Colon (tissue), 2 donors: ENCODE measurements at regions not wholly inside any gene's neighbourhood (a gene's known extent, or its start where the extent isn't known, plus 50 kb on each side); places are given as distances from the start of the nearest gene placed in this dataset.
"Not testable (repeated sequence)": the region's sequence is repeated elsewhere in the genome, so short reads cannot be mapped to it uniquely, and the experiment has no call there.

Experiments
- FAIRE-seq: peaks from 2 replicates; lab custom pipeline; 2012; peaks lifted over from hg19 to GRCh38; lab: Jason Lieb, UNC
- donor health status: control.
- donor health status: control.

- FAIRE-seq = no peak
These were observed 513.8 kb upstream of the CCDC196 start for GRCh38 chr14:65972346-65972870.

- FAIRE-seq = no peak
These were observed 513.3 kb upstream of the CCDC196 start for GRCh38 chr14:65972891-65973290.

GRCh38 chr14:65975865-65976264, 510.3 kb upstream of the CCDC196 start:
- FAIRE-seq = no peak

GRCh38 chr14:65976761-65977404, 509.3 kb upstream of the CCDC196 start:
- FAIRE-seq = no peak

GRCh38 chr14:65981192-65981843, 504.9 kb upstream of the CCDC196 start:
- no peak for FAIRE-seq

GRCh38 chr14:65986041-65986440, 500.1 kb upstream of the CCDC196 start:
- no peak for FAIRE-seq

- FAIRE-seq = no peak
These were observed 496.2 kb upstream of the CCDC196 start for GRCh38 chr14:65989981-65990380.

- no peak for FAIRE-seq
These were observed 495.1 kb upstream of the CCDC196 start for GRCh38 chr14:65991104-65991503.

- not testable (repeated sequence) for FAIRE-seq
These were observed 494.2 kb upstream of the CCDC196 start for GRCh38 chr14:65991935-65992334.

- FAIRE-seq = no peak
These were observed 493.1 kb upstream of the CCDC196 start for GRCh38 chr14:65993103-65993502.

GRCh38 chr14:65993996-65994395, 492.2 kb upstream of the CCDC196 start:
- no peak for FAIRE-seq

GRCh38 chr14:65997347-65997746, 488.8 kb upstream of the CCDC196 start:
- no peak for FAIRE-seq

- no peak for FAIRE-seq
These were observed 486.3 kb upstream of the CCDC196 start for GRCh38 chr14:65999865-66000264.

- FAIRE-seq = no peak
These were observed 485.4 kb upstream of the CCDC196 start for GRCh38 chr14:66000766-66001165.

GRCh38 chr14:66001356-66001755, 484.8 kb upstream of the CCDC196 start:
- FAIRE-seq = no peak

- FAIRE-seq = no peak
These were observed 483.0 kb upstream of the CCDC196 start for GRCh38 chr14:66003082-66003730.

- no peak for FAIRE-seq
These were observed 480.2 kb upstream of the CCDC196 start for GRCh38 chr14:66005900-66006434.

GRCh38 chr14:66008631-66009030, 477.5 kb upstream of the CCDC196 start:
- FAIRE-seq = no peak

- no peak for FAIRE-seq
These were observed 477.1 kb upstream of the CCDC196 start for GRCh38 chr14:66009089-66009488.

GRCh38 chr14:66010695-66011094, 475.5 kb upstream of the CCDC196 start:
- no peak for FAIRE-seq

GRCh38 chr14:66011855-66012254, 474.3 kb upstream of the CCDC196 start:
- no peak for FAIRE-seq

- FAIRE-seq = not testable (repeated sequence)
These were observed 472.6 kb upstream of the CCDC196 start for GRCh38 chr14:66013607-66014006.
